ENCODE measurements at regions not wholly inside any gene's neighbourhood (a gene's known extent, or its start where the extent isn't known, plus 50 kb on each side); places are given as distances from the start of the nearest gene placed in this dataset.

DNA sequence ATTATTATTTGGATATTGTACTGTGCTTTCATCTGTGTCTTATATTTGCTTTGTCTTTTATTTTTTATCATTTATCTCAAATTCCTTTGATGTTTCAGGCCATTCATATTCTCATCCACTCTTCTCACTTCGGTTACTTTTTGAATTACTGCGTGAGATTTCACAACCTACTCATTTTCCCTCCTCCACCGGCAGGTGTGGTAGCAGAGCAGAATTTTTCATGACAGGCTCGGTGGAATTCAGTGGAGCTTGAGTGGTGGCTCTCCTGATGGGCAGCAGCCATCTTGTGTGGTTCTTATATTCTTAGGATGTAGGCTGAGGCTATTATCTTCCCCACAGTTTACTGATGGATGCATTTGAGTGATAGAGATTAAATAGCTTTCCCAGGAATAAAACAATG lies 92.3 kb upstream of the IVNS1ABP start:
- no peak overlapping the region for H3K4me3 ChIP-seq (ENCODE audit: low read length)
- H3K27me3 ChIP-seq (ENCODE audit: control insufficient read depth, low read length), result peaks cover 9% of the 10 kb centered on the region
- no peaks in the 10 kb centered on the region for H3F3A ChIP-seq (ENCODE audit: control insufficient read depth, insufficient read depth)
- peaks cover 7% of the 10 kb centered on the region for H3K4me1 ChIP-seq (ENCODE audit: control insufficient read depth, low read length)
- no peaks in the 10 kb centered on the region for H3K79me2 ChIP-seq (ENCODE audit: control insufficient read depth, low read length)
- no peak for TF ChIP-seq EZH2phosphoT487 (IDR thresholded peaks at IDR 0.05; ENCODE audit: borderline replicate concordance, low read length)
- TF ChIP-seq, protein P1, sequence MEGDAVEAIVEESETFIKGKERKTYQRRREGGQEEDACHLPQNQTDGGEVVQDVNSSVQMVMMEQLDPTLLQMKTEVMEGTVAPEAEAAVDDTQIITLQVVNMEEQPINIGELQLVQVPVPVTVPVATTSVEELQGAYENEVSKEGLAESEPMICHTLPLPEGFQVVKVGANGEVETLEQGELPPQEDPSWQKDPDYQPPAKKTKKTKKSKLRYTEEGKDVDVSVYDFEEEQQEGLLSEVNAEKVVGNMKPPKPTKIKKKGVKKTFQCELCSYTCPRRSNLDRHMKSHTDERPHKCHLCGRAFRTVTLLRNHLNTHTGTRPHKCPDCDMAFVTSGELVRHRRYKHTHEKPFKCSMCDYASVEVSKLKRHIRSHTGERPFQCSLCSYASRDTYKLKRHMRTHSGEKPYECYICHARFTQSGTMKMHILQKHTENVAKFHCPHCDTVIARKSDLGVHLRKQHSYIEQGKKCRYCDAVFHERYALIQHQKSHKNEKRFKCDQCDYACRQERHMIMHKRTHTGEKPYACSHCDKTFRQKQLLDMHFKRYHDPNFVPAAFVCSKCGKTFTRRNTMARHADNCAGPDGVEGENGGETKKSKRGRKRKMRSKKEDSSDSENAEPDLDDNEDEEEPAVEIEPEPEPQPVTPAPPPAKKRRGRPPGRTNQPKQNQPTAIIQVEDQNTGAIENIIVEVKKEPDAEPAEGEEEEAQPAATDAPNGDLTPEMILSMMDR (IDR thresholded peaks at IDR 0.05; ENCODE audit: low read depth, low read length, poor library complexity, severe bottlenecking), result no peak
- H3K36me3 ChIP-seq (ENCODE audit: control insufficient read depth, low read length), result no peaks in the 10 kb centered on the region
- H3K9me3 ChIP-seq (ENCODE audit: control insufficient read depth, insufficient read depth, low read length), result no peaks in the 10 kb centered on the region
- no peak overlapping the region for H3K27ac ChIP-seq (ENCODE audit: low read depth, low read length)
- no peaks in the 10 kb centered on the region for H3K9me2 ChIP-seq (replicated peaks; ENCODE audit: control insufficient read depth, low read length)
- no peaks in the 10 kb centered on the region for H4K20me1 ChIP-seq (ENCODE audit: control insufficient read depth, insufficient read depth, low read depth, low read length)
- no peak overlapping the region for H3K4me2 ChIP-seq (ENCODE audit: low read length)

GRCh38 chr1:185408700-185409270 lies 91.7 kb upstream of the IVNS1ABP start:
- H3F3A ChIP-seq (ENCODE audit: control insufficient read depth, insufficient read depth), result no peaks in the 10 kb centered on the region
- no peak overlapping the region for H3K4me2 ChIP-seq (ENCODE audit: low read length)
- peaks cover 9% of the 10 kb centered on the region for H3K27me3 ChIP-seq (ENCODE audit: control insufficient read depth, low read length)
- no peak for TF ChIP-seq EZH2phosphoT487 (IDR thresholded peaks at IDR 0.05; ENCODE audit: borderline replicate concordance, low read length)
- TF ChIP-seq, protein P1 (IDR thresholded peaks at IDR 0.05; ENCODE audit: low read depth, low read length, poor library complexity, severe bottlenecking), result no peak
- no peaks in the 10 kb centered on the region for H3K9me3 ChIP-seq (ENCODE audit: control insufficient read depth, insufficient read depth, low read length)
- no peaks in the 10 kb centered on the region for H3K9me2 ChIP-seq (replicated peaks; ENCODE audit: control insufficient read depth, low read length)
- H3K79me2 ChIP-seq (ENCODE audit: control insufficient read depth, low read length), result no peaks in the 10 kb centered on the region
- no peak overlapping the region for H3K4me3 ChIP-seq (ENCODE audit: low read length)
- peaks cover 7% of the 10 kb centered on the region for H3K4me1 ChIP-seq (ENCODE audit: control insufficient read depth, low read length)
- H3K36me3 ChIP-seq (ENCODE audit: control insufficient read depth, low read length), result no peaks in the 10 kb centered on the region
- no peak overlapping the region for H3K27ac ChIP-seq (ENCODE audit: low read depth, low read length)
- H4K20me1 ChIP-seq (ENCODE audit: control insufficient read depth, insufficient read depth, low read depth, low read length), result no peaks in the 10 kb centered on the region

GRCh38 chr1:185406691-185407009 lies 89.6 kb upstream of the IVNS1ABP start:
- H3F3A ChIP-seq (ENCODE audit: control insufficient read depth, insufficient read depth), result no peaks in the 10 kb centered on the region
- H3K79me2 ChIP-seq (ENCODE audit: control insufficient read depth, low read length), result no peaks in the 10 kb centered on the region
- peaks cover 7% of the 10 kb centered on the region for H3K4me1 ChIP-seq (ENCODE audit: control insufficient read depth, low read length)
- no peak overlapping the region for H3K4me3 ChIP-seq (ENCODE audit: low read length)
- no peak overlapping the region for H3K27ac ChIP-seq (ENCODE audit: low read depth, low read length)
- H3K4me2 ChIP-seq (ENCODE audit: low read length), result no peak overlapping the region
- peaks cover 6% of the 10 kb centered on the region for H3K27me3 ChIP-seq (ENCODE audit: control insufficient read depth, low read length)
- no peaks in the 10 kb centered on the region for H3K9me2 ChIP-seq (replicated peaks; ENCODE audit: control insufficient read depth, low read length)
- TF ChIP-seq EZH2phosphoT487 (IDR thresholded peaks at IDR 0.05; ENCODE audit: borderline replicate concordance, low read length), result no peak
- TF ChIP-seq, protein P1 (IDR thresholded peaks at IDR 0.05; ENCODE audit: low read depth, low read length, poor library complexity, severe bottlenecking), result no peak
- H3K9me3 ChIP-seq (ENCODE audit: control insufficient read depth, insufficient read depth, low read length), result no peaks in the 10 kb centered on the region
- no peaks in the 10 kb centered on the region for H4K20me1 ChIP-seq (ENCODE audit: control insufficient read depth, insufficient read depth, low read depth, low read length)
- no peaks in the 10 kb centered on the region for H3K36me3 ChIP-seq (ENCODE audit: control insufficient read depth, low read length)
